DOHH2 (cell line): ENCODE measurements at regions not wholly inside any gene's neighbourhood (a gene's known extent, or its start where the extent isn't known, plus 50 kb on each side); places are given as distances from the start of the nearest gene placed in this dataset.
"Not testable (repeated sequence)": the region's sequence is repeated elsewhere in the genome, so short reads cannot be mapped to it uniquely, and the experiment has no call there.

Source experiments
- H3F3A ChIP-seq: fragments of 200-600 bp; sonication (generic), shearing (Covaris generic); 2 replicates; pipeline ENCODE4 v1.6.0; 2016; ENCODE audit warnings: antibody characterized with exemption, mild to moderate bottlenecking; ENCODE audit not compliant: control insufficient read depth, insufficient read depth
- H3K27ac ChIP-seq: fragments of 200-600 bp; sonication (generic); 2 replicates; pipeline ENCODE4 v1.5.1; 2014; ENCODE audit warnings: low read depth, mild to moderate bottlenecking, low read length, moderate library complexity
- H3K27me3 ChIP-seq: fragments of 200-600 bp; sonication (generic); 2 replicates; pipeline ENCODE4 v1.6.1; 2014; ENCODE audit warnings: mild to moderate bottlenecking, low read length, mixed read lengths; ENCODE audit not compliant: control insufficient read depth
- H3K36me3 ChIP-seq: fragments of 200-600 bp; sonication (generic); 2 replicates; pipeline ENCODE4 v1.6.1; 2014; ENCODE audit warnings: mild to moderate bottlenecking, low read length, moderate library complexity, mixed read lengths; ENCODE audit not compliant: control insufficient read depth
- H3K4me1 ChIP-seq: fragments of 200-600 bp; sonication (generic); 2 replicates; pipeline ENCODE4 v1.6.1; 2014; ENCODE audit warnings: mild to moderate bottlenecking, low read length, mixed read lengths; ENCODE audit not compliant: control insufficient read depth
- H3K4me2 ChIP-seq: fragments of 200-600 bp; sonication (generic); 2 replicates; pipeline ENCODE4 v1.6.0; 2014; ENCODE audit warnings: mild to moderate bottlenecking, low read length, moderate library complexity
- H3K4me3 ChIP-seq: fragments of 200-600 bp; sonication (generic); 2 replicates; pipeline ENCODE4 v1.5.1; 2014; ENCODE audit warnings: mild to moderate bottlenecking, low read length, mixed read lengths
- H3K79me2 ChIP-seq: fragments of 200-600 bp; sonication (generic); 2 replicates; pipeline ENCODE4 v1.6.1; 2014; ENCODE audit warnings: mild to moderate bottlenecking, low read length, mixed read lengths; ENCODE audit not compliant: control insufficient read depth
- H3K9me2 ChIP-seq: fragments of 200-600 bp; sonication (generic); replicated peaks from 2 replicates; pipeline ENCODE4 v1.6.1; 2014; ENCODE audit warnings: mild to moderate bottlenecking, low read length, mixed read lengths; ENCODE audit not compliant: control insufficient read depth
- H3K9me3 ChIP-seq: fragments of 200-600 bp; sonication (generic); 2 replicates; pipeline ENCODE4 v1.6.1; 2014; ENCODE audit warnings: antibody characterized with exemption, low read length, mixed read lengths; ENCODE audit not compliant: control insufficient read depth, insufficient read depth
- H4K20me1 ChIP-seq: fragments of 200-600 bp; sonication (generic); 2 replicates; pipeline ENCODE4 v1.6.0; 2014; ENCODE audit warnings: low read depth, mild to moderate bottlenecking, antibody characterized with exemption, low read length, moderate library complexity; ENCODE audit not compliant: control insufficient read depth, insufficient read depth
- EZH2phosphoT487 ChIP-seq: fragments of 200-600 bp; sonication (generic); IDR thresholded peaks from 2 replicates; pipeline ENCODE4 v1.6.1; 2017; ENCODE audit warnings: borderline replicate concordance, mild to moderate bottlenecking, antibody characterized with exemption, low read length, moderate library complexity, mixed read lengths
- TF ChIP-seq, protein P1 (sequence below): fragments of 200-600 bp; sonication (generic); IDR thresholded peaks from one replicate; pipeline ENCODE4 v1.5.1; 2014; ENCODE audit warnings: antibody characterized with exemption, mild to moderate bottlenecking, low read depth, low read length; ENCODE audit not compliant: poor library complexity, severe bottlenecking

DNA sequence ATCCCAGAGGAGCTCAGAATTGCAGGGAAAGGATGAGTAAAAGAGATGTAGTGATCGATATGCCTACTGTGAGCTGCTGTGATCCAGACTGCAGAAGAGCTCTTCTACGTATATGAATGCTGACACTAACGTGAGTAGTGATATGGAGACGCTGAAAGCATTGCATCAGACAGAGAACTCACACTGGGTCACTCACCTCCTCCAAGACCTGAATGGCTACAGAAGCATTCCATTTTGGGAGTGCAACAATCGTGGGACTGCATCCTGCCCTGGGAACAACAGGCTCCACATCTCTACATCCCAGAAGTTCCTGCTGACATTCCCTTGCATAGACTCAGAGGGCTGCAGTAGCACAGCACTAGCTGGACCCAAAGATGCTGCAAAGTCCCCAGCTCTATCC lies 755.9 kb upstream of the MEF2C start:
- no peaks in the 10 kb centered on the region for H4K20me1 ChIP-seq
- no peak for TF ChIP-seq EZH2phosphoT487
- TF ChIP-seq, protein P1, sequence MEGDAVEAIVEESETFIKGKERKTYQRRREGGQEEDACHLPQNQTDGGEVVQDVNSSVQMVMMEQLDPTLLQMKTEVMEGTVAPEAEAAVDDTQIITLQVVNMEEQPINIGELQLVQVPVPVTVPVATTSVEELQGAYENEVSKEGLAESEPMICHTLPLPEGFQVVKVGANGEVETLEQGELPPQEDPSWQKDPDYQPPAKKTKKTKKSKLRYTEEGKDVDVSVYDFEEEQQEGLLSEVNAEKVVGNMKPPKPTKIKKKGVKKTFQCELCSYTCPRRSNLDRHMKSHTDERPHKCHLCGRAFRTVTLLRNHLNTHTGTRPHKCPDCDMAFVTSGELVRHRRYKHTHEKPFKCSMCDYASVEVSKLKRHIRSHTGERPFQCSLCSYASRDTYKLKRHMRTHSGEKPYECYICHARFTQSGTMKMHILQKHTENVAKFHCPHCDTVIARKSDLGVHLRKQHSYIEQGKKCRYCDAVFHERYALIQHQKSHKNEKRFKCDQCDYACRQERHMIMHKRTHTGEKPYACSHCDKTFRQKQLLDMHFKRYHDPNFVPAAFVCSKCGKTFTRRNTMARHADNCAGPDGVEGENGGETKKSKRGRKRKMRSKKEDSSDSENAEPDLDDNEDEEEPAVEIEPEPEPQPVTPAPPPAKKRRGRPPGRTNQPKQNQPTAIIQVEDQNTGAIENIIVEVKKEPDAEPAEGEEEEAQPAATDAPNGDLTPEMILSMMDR: no peak
- no peaks in the 10 kb centered on the region for H3K36me3 ChIP-seq
- H3F3A ChIP-seq: no peaks in the 10 kb centered on the region
- H3K27ac ChIP-seq: no peak overlapping the region
- no peaks in the 10 kb centered on the region for H3K79me2 ChIP-seq
- H3K4me3 ChIP-seq: no peak overlapping the region
- no peak overlapping the region for H3K4me2 ChIP-seq
- 0 out of 2 replicates have a peak, but pooled peaks cover 3% of the 10 kb centered on the region for H3K9me3 ChIP-seq
- H3K9me2 ChIP-seq: no peaks in the 10 kb centered on the region; the same call in 1 of the 2 replicates
- H3K27me3 ChIP-seq: no peaks in the 10 kb centered on the region
- H3K4me1 ChIP-seq: no peaks in the 10 kb centered on the region

DNA sequence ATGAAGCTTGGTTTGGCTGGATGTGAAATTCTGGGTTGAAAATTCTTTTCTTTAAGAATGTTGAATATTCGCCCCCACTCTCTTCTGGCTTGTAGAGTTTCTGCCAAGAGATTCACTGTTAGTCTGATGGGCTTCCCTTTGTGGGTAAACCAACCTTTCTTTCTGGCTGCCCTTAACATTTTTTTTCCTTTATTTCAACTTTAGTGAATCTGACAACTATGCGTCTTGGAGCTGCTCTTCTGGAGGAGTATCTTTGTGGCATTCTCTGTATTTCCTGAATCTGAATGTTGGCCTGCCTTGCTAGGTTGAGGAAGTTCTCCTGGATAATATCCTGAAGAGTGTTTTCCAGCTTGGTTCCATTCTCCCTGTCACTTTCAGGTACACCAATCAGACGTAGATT lies 751.2 kb upstream of the MEF2C start:
- not testable (repeated sequence) for H4K20me1 ChIP-seq, H3K4me2 ChIP-seq, H3K4me1 ChIP-seq, H3K27ac ChIP-seq, H3K9me2 ChIP-seq, H3K4me3 ChIP-seq, H3K27me3 ChIP-seq, H3K36me3 ChIP-seq, H3F3A ChIP-seq, H3K79me2 ChIP-seq, H3K9me3 ChIP-seq

DNA sequence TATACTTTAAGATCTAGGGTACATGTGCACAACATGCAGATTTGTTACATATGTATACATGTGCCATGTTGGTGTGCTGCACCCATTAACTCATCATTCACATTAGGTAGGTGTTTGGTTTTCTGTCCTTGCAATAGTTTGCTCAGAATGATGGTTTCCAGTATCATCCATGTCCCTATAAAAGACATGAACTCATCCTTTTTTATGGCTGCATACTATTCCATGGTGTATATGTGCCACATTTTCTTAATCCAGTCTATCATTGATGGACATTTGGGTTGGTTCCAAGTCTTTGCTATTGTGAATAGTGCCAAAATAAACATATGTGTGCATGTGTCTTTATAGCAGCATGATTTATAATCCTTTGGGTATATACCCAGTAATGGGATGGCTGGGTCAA lies 747.1 kb upstream of the MEF2C start:
- not testable (repeated sequence) for H3K79me2 ChIP-seq, H3F3A ChIP-seq, H3K4me1 ChIP-seq, H3K9me3 ChIP-seq, H3K9me2 ChIP-seq, H3K36me3 ChIP-seq, H4K20me1 ChIP-seq, H3K4me2 ChIP-seq, H3K4me3 ChIP-seq, H3K27ac ChIP-seq, H3K27me3 ChIP-seq

DNA sequence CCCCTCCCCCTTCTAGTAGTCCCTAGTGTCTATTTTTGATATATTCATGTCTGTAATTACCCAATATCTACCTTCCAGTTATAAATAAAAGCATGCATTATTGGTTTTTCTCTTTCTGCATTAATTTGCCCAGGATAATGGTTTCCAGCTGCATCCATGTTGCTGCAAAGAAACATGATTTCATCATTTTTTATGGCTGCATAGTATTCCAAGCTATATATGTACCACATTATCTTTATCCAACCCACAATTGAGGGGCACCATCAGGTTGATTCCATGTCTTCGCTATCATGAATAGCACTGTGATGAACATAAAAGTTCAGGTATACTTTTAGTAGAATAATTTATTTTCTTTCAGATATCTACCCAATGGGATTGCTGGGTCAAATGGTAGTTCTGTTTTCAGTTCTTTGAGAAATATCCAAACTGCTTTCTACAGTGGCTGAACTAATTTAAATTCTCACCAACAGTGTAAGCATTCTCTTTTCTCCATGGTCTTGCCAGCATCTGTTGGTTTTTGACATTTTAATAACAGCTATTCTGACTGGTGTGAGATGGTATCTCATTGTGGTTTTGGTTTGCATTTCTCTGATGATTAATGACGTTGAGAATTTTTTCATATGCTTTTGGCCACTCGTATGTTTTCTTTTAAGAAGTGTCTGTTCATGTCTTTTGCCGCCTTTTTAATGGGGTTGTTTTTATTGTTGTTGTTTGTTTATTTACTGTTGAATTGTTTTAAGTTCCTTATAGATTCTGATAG lies 746.1 kb upstream of the MEF2C start:
- H3K79me2 ChIP-seq: no peaks in the 10 kb centered on the region
- H3K9me2 ChIP-seq: no peaks in the 10 kb centered on the region
- H3K4me1 ChIP-seq: no peaks in the 10 kb centered on the region
- no peaks in the 10 kb centered on the region for H3K36me3 ChIP-seq
- no peaks in the 10 kb centered on the region for H3F3A ChIP-seq
- H3K9me3 ChIP-seq: no peaks in the 10 kb centered on the region
- no peaks in the 10 kb centered on the region for H3K27me3 ChIP-seq
- H3K4me2 ChIP-seq: no peak overlapping the region
- H4K20me1 ChIP-seq: no peaks in the 10 kb centered on the region
- no peak overlapping the region for H3K27ac ChIP-seq
- H3K4me3 ChIP-seq: no peak overlapping the region
- TF ChIP-seq EZH2phosphoT487: no peak
- TF ChIP-seq, protein P1: no peak
